HCT116 (cell line): ENCODE measurements at regions not wholly inside any gene's neighbourhood (a gene's known extent, or its start where the extent isn't known, plus 50 kb on each side); places are given as distances from the start of the nearest gene placed in this dataset.

Experiments
- ATAC-seq: fragments of 200-7000 bp; cut with Tn5 transposase; 2 replicates; pipeline ENCODE4 v1.9.1; 2020; ENCODE audit warnings: mild to moderate bottlenecking, moderate library complexity
- BruUV-seq: library from RNA; stranded (reverse); fragments of 400-500 nt; replicated peaks from 2 replicates; lab custom pipeline; 2021; lab: Mats Ljungman, UMichigan
- CTCF ChIA-PET: fragments of 300-600 bp; sonication (Branson Sonifier 250); formaldehyde crosslinking; loops from one replicate; lab custom pipeline; 2021; ENCODE audit warnings: antibody characterized with exemption; lab: Charles Lee
- POLR2A ChIA-PET: fragments of 300-600, 350-600 bp; sonication (Branson Sonifier 250); formaldehyde crosslinking; loops from one replicate; lab custom pipeline; 2021; ENCODE audit warnings: antibody characterized with exemption; lab: Charles Lee
- RAD21 ChIA-PET, 2 experiments: fragments of 300-600 bp; sonication (Branson Sonifier 250); formaldehyde crosslinking; loops; one replicate each; lab custom pipeline; 2023; ENCODE audit warnings: low total read pairs in 2 of 2; ENCODE audit not compliant: uncharacterized antibody in 2 of 2, unreplicated experiment in 2 of 2, low non-redundant PET in 1 of 2; lab: Charles Lee
- DNase-seq: peaks from one replicate; pipeline ENCODE4 v3.0.0-alpha.2; 2010; ENCODE audit warnings: low read depth, low spot score
- H2AFZ ChIP-seq: fragments of 200-600 bp; shearing (Covaris generic), sonication (generic); 2 replicates; pipeline ENCODE4 v1.6.1; 2017; ENCODE audit warnings: low read depth, mixed run types, mixed read lengths, antibody characterized with exemption, low read length; ENCODE audit not compliant: poor library complexity, severe bottlenecking
- H3K27ac ChIP-seq: 2 replicates; pipeline ENCODE4 v1.5.1; 2012; ENCODE audit warnings: low read depth, low read length
- H3K27me3 ChIP-seq: fragments of 200-600 bp; sonication (generic); 2 replicates; pipeline ENCODE4 v1.6.1; 2016; ENCODE audit warnings: mixed run types, low read length, mixed read lengths; ENCODE audit not compliant: insufficient read depth
- H3K36me3 ChIP-seq, 2 experiments: fragments of 200-500 bp in 1 of 2; fragments of 200-600 bp in 1 of 2; sonication (Bioruptor generic) in 1 of 2; sonication (generic) in 1 of 2; 2 replicates each; pipeline versions ENCODE4 v1.5.1 to v1.6.1; 2014 to 2016; ENCODE audit warnings: low read length in 2 of 2, inconsistent platforms in 1 of 2, mixed read lengths in 1 of 2, mixed run types in 1 of 2; ENCODE audit not compliant: insufficient read depth in 2 of 2, control insufficient read depth in 1 of 2
- H3K4me1 ChIP-seq, 2 experiments: fragments of 200-600 bp in 1 of 2; sonication (generic) in 1 of 2; 2 replicates each; pipeline versions ENCODE4 v1.5.1 to v1.6.1; 2012 to 2017; ENCODE audit warnings: low read length in 2 of 2, inconsistent platforms in 1 of 2, mild to moderate bottlenecking in 1 of 2, mixed read lengths in 1 of 2, mixed run types in 1 of 2, moderate library complexity in 1 of 2; ENCODE audit not compliant: insufficient read depth in 2 of 2, control insufficient read depth in 1 of 2
- H3K4me2 ChIP-seq: fragments of 200-600 bp; sonication (generic); 2 replicates; pipeline ENCODE4 v1.6.1; 2017; ENCODE audit warnings: mixed run types, low read length, mixed read lengths
- H3K4me3 ChIP-seq, 2 experiments: fragments of 200-600 bp in 1 of 2; sonication (generic) in 1 of 2; replicated peaks in 1 of 2; 2 replicates each; pipeline ENCODE4 v1.5.1; 2011 to 2016; ENCODE audit warnings: low read length in 2 of 2, control low read depth in 1 of 2, low read depth in 1 of 2, mild to moderate bottlenecking in 1 of 2, mixed read lengths in 1 of 2, mixed run types in 1 of 2
- H3K79me2 ChIP-seq: fragments of 200-600 bp; sonication (generic); 2 replicates; pipeline ENCODE4 v1.6.1; 2017; ENCODE audit warnings: mild to moderate bottlenecking, mixed run types, low read length, moderate library complexity, mixed read lengths; ENCODE audit not compliant: insufficient read depth
- H3K9ac ChIP-seq: fragments of 200-600 bp; sonication (generic); 2 replicates; pipeline ENCODE4 v1.6.1; 2016; ENCODE audit warnings: low read length, mixed read lengths
- H3K9me2 ChIP-seq: fragments of 200-600 bp; sonication (generic), shearing (Covaris generic); 2 replicates; pipeline ENCODE4 v1.6.1; 2017; ENCODE audit warnings: mixed run types, mild to moderate bottlenecking, moderate library complexity; ENCODE audit not compliant: insufficient read depth
- H3K9me3 ChIP-seq, 2 experiments: fragments of 200-500 bp in 1 of 2; fragments of 200-600 bp in 1 of 2; sonication (Bioruptor generic) in 1 of 2; sonication (generic) in 1 of 2; 2 replicates each; pipeline ENCODE4 v1.6.1; 2014 to 2017; ENCODE audit warnings: low read length in 2 of 2, mixed read lengths in 2 of 2, inconsistent platforms in 1 of 2, low read depth in 1 of 2, mild to moderate bottlenecking in 1 of 2, mixed run types in 1 of 2, moderate library complexity in 1 of 2; ENCODE audit not compliant: control insufficient read depth in 1 of 2, insufficient read depth in 1 of 2
- H4K20me1 ChIP-seq: fragments of 200-600 bp; sonication (generic), shearing (Covaris generic); 2 replicates; pipeline ENCODE4 v1.6.1; 2017; ENCODE audit warnings: mixed run types, mild to moderate bottlenecking, moderate library complexity; ENCODE audit not compliant: insufficient read depth
- ATF3 ChIP-seq: IDR thresholded peaks from 2 replicates; pipeline ENCODE4 v1.6.1; 2012
- CBX3 ChIP-seq: IDR thresholded peaks from 2 replicates; pipeline ENCODE4 v1.6.1; 2012; ENCODE audit warnings: low read depth
- CTCF ChIP-seq, 3 experiments: fragments of 200-600 bp in 1 of 3; sonication (generic) in 1 of 3; IDR thresholded peaks in 2 of 3; conservative IDR thresholded peaks in 1 of 3; 2 replicates each; pipeline ENCODE4 v1.5.1; 2012 to 2017; ENCODE audit warnings: low read depth in 2 of 3, low read length in 2 of 3, antibody characterized with exemption in 1 of 3, borderline replicate concordance in 1 of 3, control low read depth in 1 of 3, mild to moderate bottlenecking in 1 of 3, mixed read lengths in 1 of 3, mixed run types in 1 of 3, moderate library complexity in 1 of 3; ENCODE audit not compliant: insufficient read depth in 1 of 3
- FOSL1 ChIP-seq: IDR thresholded peaks from 2 replicates; pipeline ENCODE4 v1.6.1; 2012; ENCODE audit warnings: low read depth
- MAX ChIP-seq: IDR thresholded peaks from 2 replicates; pipeline ENCODE4 v1.6.1; 2012
- SP1 ChIP-seq: IDR thresholded peaks from 2 replicates; pipeline ENCODE4 v1.6.1; 2012; ENCODE audit warnings: low read depth
- SRF ChIP-seq: IDR thresholded peaks from 2 replicates; pipeline ENCODE4 v1.6.1; 2012; ENCODE audit warnings: low read depth
- ZNF274 ChIP-seq: fragments of 200-500 bp; sonication (Bioruptor generic); IDR thresholded peaks from 2 replicates; pipeline ENCODE4 v1.6.1; 2014; ENCODE audit warnings: mild to moderate bottlenecking, low read depth, low read length, inconsistent platforms
- intact Hi-C: fragments of 100-400 bp; cut with micrococcal nuclease; formaldehyde crosslinking; loops from 2 replicates; pipeline ENCODE4 v1.10.0; 2022

- TF ChIP-seq CBX3 (no peak), SRF (no peak), ATF3 (no peak), ZNF274 (no peak)
These were observed 238.5 kb downstream of the GALR1 start (continued) for GRCh38 chr18:77487951-77488740.

GRCh38 chr18:77495079-77495478 is 245.4 kb downstream of the GALR1 start:
- ATAC-seq (no peak), DNase-seq (no peak)
- Histone ChIP-seq H2AFZ (no peak overlapping the region), H3K4me2 (no peak overlapping the region), H3K4me1 (no peaks in the 10 kb centered on the region), H3K36me3 (no peaks in the 10 kb centered on the region), H3K4me3 (no peak overlapping the region), H3K79me2 (no peaks in the 10 kb centered on the region), H3K9me3 (peaks cover 2 to 4% of the 10 kb centered on the region in 2 experiments; a peak in 2 of 4 replicates), H3K9me2 (no peaks in the 10 kb centered on the region), H3K27me3 (no peaks in the 10 kb centered on the region), H4K20me1 (no peaks in the 10 kb centered on the region), H3K9ac (no peak overlapping the region), H3K27ac (no peak overlapping the region)
- ChIA-PET CTCF (no interaction called here), RAD21 (no interaction called here), POLR2A (no interaction called here)
- no TSS peak for BruUV-seq
- intact Hi-C loops: no loop called here
- TF ChIP-seq SP1 (no peak), MAX (no peak), FOSL1 (no peak), CTCF (IDR thresholded peaks at IDR 0.05 in 2 of 3, conservative IDR thresholded peaks at IDR 0.05 in 1 of 3; ENCODE audit: borderline replicate concordance in 1 of 3, insufficient read depth in 1 of 3, low read depth in 2 of 3, low read length in 2 of 3) (no peak)
